Tibial nerve (tissue), 4 donors: ENCODE measurements at regions not wholly inside any gene's neighbourhood (a gene's known extent, or its start where the extent isn't known, plus 50 kb on each side); places are given as distances from the start of the nearest gene placed in this dataset.

ENCODE experiments used
- EP300 ChIP-seq, 2 donors: sonication (generic); formaldehyde crosslinking; IDR thresholded peaks; one replicate each; pipeline ENCODE4 v1.6.1; 2017; ENCODE audit warnings: antibody characterized with exemption in 2 of 2, mild to moderate bottlenecking in 1 of 2
- POLR2A ChIP-seq, 2 donors: fragments of 450-650 bp; IDR thresholded peaks; one replicate each; pipeline ENCODE4 v1.6.1; 2017; ENCODE audit warnings: antibody characterized with exemption in 2 of 2, mild to moderate bottlenecking in 2 of 2, moderate library complexity in 2 of 2
- TF ChIP-seq, protein P1 (sequence below), 5 experiments: fragments of 200-600 bp in 3 of 5; fragments of 450-650 bp in 2 of 5; sonication (generic) in 3 of 5; IDR thresholded peaks; one replicate each; pipeline ENCODE4 v1.5.1; 2016 to 2019; ENCODE audit warnings: antibody characterized with exemption in 5 of 5, mild to moderate bottlenecking in 3 of 5, moderate library complexity in 2 of 5

DNA sequence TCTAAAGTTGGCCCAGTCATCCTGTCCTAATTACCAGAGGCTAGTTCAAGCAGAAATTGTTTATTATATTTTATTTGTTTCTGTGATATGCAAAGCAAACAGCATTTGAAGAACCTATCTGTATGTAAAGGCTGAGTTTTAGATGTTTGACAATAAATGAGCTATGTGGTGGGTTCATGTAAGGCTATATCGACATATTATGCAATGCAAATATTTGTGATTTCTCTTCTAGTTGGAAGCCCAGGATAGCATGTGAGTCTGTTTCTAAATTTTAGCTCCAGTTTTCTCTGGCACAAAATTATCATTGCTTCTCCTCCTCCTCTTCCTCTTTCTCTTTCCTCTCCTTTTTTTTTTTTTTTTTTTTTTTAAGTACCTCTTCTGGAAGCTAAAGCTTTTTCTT is 263.2 kb upstream of the LMCD1 start:
- TF ChIP-seq EP300 (IDR thresholded peaks at IDR 0.05) (no peak), POLR2A (IDR thresholded peaks at IDR 0.05) (no peak)
- TF ChIP-seq, protein P1, sequence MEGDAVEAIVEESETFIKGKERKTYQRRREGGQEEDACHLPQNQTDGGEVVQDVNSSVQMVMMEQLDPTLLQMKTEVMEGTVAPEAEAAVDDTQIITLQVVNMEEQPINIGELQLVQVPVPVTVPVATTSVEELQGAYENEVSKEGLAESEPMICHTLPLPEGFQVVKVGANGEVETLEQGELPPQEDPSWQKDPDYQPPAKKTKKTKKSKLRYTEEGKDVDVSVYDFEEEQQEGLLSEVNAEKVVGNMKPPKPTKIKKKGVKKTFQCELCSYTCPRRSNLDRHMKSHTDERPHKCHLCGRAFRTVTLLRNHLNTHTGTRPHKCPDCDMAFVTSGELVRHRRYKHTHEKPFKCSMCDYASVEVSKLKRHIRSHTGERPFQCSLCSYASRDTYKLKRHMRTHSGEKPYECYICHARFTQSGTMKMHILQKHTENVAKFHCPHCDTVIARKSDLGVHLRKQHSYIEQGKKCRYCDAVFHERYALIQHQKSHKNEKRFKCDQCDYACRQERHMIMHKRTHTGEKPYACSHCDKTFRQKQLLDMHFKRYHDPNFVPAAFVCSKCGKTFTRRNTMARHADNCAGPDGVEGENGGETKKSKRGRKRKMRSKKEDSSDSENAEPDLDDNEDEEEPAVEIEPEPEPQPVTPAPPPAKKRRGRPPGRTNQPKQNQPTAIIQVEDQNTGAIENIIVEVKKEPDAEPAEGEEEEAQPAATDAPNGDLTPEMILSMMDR (IDR thresholded peaks at IDR 0.05): no peak
